Stimulated activated CD8-positive, alpha-beta memory T cell treated with anti-CD3 and anti-CD28 coated beads, Interleukin-12 subunit alpha, Interleukin-12 subunit beta, amount 100 ng/mL, for 1 hour (primary cell): ENCODE measurements at regions not wholly inside any gene's neighbourhood (a gene's known extent, or its start where the extent isn't known, plus 50 kb on each side); places are given as distances from the start of the nearest gene placed in this dataset.

Experiments
- DNase-seq: peaks from one replicate; pipeline ENCODE4 v3.0.0-alpha.2; 2020; ENCODE audit warnings: low read depth

DNA sequence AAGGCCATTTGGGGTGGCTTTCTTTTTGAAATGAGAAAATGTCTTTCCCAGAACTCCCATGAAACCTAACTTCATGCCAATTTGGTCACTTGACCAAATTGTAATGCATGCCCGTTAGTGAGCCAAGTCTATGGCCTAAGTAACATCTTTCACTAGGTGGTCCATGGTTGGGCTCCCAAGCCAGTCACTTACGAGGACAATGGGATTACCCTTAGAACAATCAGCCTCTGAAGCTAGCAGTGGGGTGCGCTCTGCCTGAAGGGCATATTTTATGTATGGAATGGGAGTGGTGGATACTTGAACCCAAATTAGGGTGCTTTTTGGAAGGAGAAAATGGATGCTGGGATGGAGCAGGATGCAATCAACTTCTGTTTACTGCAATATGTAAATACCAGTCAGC lies 127.4 kb upstream of the GOLIM4 start:
- no peak for DNase-seq

- DNase-seq: no peak
Observed at GRCh38 chr3:168220556-168220955, 124.8 kb upstream of the GOLIM4 start.

GRCh38 chr3:168219530-168219929 lies 123.8 kb upstream of the GOLIM4 start:
- DNase-seq: no peak

DNA sequence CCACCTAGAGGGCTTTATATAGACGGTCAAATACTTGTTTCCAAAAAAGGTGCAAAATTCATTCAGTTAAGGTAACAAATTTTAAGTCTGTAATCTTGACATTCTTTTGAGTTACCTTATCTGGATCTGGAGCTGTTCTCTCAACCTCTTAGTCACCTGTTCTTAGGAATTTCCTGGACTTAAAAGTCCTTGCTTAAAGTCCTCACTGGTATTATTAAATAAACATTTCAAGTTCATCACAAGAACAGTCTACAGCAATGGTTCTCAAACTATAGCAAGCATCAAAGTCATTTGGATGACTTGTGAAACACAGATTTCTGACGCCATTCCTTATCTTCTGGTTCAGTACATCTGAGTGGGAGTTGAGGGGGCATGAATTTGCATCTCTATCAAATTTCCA lies 122.9 kb upstream of the GOLIM4 start:
- DNase-seq: no peak

DNA sequence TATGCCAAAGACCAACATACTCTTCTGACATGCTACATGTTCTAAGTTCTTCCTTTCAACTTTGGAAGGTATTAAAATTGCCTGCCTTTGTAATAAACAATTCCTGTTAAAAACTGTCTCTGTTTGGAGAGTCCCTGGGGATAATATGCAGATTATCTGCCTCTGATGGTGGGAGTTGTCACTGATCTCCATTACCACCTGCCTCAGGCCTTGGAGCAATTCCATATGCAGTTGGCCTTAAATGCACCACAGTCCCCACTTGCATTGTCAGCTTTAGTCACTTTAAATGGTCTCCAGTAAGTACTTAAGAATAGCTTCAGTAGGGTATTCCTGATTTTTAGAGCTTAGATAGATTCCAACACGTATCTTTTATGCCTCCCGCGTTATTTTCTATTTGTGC lies 121.1 kb upstream of the GOLIM4 start:
- DNase-seq: no peak

DNA sequence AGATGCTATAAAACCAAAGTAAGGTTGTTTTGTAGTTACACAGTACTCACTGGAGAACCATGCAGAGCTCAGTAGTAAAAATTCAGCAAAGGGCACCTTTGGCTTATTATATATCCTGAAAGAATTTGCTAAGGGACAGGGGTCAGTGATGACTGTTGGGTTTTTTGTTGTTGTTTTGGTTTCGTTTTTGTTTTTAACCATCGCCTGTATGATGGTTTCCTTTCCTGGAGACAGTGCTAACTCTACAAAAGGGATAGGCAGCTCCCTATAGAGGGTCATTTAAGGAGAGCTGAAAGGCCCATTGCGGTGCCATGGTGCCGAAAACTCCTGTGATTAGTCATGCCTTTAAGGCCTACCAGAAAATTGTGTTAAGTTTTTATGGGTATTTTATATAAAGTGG lies 118.2 kb upstream of the GOLIM4 start:
- no peak for DNase-seq

GRCh38 chr3:168212664-168213285 lies 117.1 kb upstream of the GOLIM4 start:
- DNase-seq: no peak

GRCh38 chr3:168205451-168205850 lies 109.7 kb upstream of the GOLIM4 start:
- no peak for DNase-seq

GRCh38 chr3:168197162-168197561 lies 101.4 kb upstream of the GOLIM4 start:
- no peak for DNase-seq

GRCh38 chr3:168191856-168192255 lies 96.1 kb upstream of the GOLIM4 start:
- DNase-seq: no peak

- no peak for DNase-seq
Observed at GRCh38 chr3:168187233-168187632, 91.5 kb upstream of the GOLIM4 start.

DNA sequence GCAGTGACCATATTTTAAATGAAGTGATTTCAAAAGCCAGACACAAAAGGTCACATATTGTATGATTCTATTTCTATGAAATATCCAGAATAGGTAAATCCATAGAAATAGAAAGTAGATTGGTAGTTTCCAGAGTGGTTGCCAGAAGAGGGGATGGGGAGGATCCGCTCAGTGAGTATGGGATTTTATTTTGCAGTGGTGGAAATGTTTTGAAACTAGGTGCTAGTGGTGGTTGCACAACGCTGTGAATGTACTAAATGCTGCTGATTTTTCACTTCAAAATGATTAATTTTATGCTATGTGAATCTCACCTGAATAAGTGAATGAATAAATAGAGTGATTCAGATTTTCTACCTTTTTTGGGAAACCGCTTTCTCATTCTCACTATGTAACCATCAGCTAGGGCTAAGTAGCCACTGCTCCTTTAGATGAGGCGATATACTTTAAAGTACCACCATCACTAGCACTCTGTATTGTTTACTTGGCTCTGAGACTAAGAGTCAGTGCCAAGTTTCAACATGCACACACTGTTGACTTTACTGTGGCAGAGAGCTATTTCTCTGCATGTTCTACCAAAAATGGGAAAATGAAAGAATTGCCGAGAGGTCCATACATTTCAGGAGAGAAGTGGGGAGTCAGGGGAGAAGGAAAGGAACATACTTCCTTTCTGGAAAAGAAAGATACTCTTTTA lies 90.7 kb upstream of the GOLIM4 start:
- DNase-seq: no peak

- no peak for DNase-seq
Observed at GRCh38 chr3:168183774-168184173, 88.0 kb upstream of the GOLIM4 start.

DNA sequence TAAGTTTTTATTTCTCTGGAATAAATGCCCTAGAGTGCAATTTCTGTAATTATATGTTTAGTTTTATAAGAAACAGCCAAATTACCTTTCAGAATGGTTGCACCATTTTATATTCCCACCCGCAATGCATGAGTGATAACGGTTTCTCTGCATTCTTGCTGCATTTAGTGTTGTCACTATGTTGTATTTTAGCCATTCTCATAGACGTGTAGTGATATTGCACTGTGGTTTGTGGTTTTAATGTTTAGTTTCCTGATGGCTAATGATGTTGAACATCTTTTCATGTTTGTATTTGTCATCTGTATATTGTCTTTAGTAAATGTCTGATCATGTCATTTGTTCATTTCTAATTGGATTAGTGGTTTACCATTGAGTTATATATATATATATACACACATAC lies 73.0 kb upstream of the GOLIM4 start:
- no peak for DNase-seq

GRCh38 chr3:168165390-168166269 lies 69.9 kb upstream of the GOLIM4 start:
- DNase-seq: peak; percentile 11

DNA sequence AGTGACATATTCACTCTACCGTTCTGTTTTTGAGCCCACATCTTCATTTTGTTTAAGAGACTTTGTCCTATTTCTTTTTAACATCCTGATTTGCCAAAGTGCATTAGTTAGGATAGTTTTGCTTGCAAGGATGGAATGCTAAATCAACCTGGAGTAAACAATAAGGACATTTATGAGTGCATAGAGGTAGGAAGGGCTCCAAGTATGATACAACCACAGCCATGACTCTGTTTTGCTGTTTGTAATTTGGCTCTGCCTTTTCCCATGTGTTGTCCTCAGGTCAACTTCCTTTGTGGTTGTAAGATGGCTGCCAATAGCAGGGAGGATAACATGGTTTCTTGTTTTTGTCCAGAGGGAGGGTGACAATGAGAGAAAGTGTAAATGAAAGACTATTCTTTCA lies 66.4 kb upstream of the GOLIM4 start:
- no peak for DNase-seq

GRCh38 chr3:168161696-168162095 lies 66.0 kb upstream of the GOLIM4 start:
- no peak for DNase-seq

DNA sequence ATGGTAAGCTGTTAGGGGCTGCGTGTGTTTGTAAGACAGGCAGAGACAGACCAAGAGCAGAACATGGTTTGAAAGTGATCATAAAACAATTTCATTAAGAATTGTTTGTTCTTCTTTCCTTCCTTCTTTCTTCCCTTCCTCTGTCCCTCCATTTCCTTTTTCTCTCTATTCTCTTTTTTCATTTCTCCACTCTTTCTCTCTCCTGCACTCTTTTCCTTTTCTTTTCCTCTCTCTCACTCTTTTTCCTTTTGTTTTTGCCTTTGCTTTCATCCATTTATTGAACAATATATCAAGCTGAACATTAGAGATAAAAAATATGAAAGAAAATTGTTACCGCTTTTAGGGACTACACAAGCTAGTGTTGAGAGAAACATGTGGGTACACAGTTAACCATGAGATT lies 62.2 kb upstream of the GOLIM4 start:
- DNase-seq: no peak

DNA sequence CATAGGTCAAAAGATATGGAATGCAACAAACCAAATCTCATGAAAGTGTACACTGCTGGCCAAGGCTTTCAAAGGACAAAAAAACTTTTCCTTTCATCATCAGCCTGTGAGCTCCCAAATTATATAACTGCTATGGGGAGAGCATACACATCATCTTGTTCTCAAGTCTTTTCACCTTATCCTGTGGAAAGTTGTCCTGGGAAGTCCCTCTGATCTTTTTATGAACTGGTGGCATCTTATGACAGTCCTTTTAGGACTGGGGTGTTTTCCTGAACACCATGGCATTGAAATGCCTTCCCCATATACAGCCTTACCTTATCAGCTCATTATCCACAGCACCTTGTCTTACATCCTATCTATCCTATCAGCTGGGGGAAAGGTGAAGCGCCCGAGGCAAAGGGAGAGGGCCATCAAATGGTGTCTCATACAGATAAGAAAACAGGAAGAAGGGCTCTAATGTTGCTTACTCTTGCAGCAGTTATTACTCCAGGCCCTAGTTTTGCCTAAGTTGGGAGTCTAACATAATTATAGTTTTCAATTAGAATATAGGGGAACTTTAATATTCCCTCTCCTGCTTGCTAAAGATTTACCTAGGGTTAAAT lies 61.5 kb upstream of the GOLIM4 start:
- no peak for DNase-seq

GRCh38 chr3:168156479-168156878 lies 60.8 kb upstream of the GOLIM4 start:
- DNase-seq: no peak

DNA sequence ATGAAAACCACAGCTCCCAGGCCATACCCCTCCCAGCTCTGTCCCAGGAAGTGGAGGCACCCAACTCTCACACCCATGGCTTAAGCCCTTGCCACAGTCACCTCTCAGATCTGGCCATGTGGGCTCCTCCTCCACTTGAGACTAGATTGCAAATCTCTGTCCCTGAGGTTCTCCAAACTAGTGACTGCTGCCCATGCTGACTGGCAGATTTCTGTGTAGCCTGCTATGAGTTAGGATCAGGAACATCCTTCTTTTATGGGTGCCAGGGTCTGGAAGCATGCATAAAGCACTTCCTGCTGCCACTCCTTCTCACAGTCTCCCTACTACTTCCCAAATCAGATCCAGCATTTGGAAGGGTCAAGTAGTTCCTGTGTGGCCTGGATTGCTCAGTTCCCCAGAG lies 59.6 kb upstream of the GOLIM4 start:
- DNase-seq: no peak

- no peak for DNase-seq
Observed at GRCh38 chr3:168154089-168154488, 58.4 kb upstream of the GOLIM4 start.

DNA sequence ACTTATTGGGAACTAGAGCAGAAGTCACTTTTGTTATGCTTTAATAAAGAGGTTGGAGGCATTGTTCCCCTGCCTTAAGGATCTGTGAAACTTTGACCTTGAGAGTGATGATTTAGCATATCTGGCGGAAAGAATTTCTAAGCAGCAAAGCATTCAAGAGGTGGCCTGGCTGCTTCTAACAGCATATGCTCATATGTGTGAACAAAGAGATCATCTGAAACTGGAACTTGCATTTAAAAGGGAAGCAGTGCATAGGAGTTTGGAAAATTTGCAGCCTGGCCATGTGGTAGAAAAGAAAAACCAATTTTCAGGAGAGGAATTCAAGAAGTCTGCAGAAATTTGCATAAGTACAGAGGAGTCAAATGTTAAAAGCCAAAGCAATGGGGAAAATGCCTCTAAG lies 56.4 kb upstream of the GOLIM4 start:
- no peak for DNase-seq
